ENCODE measurements at regions not wholly inside any gene's neighbourhood (a gene's known extent, or its start where the extent isn't known, plus 50 kb on each side); places are given as distances from the start of the nearest gene placed in this dataset.
"Not testable (repeated sequence)": the region's sequence is repeated elsewhere in the genome, so short reads cannot be mapped to it uniquely, and the experiment has no call there.

- no peak overlapping the region for H3K4me3 ChIP-seq
- no peaks in the 10 kb centered on the region for H3K4me1 ChIP-seq (replicated peaks)
- H3K27me3 ChIP-seq (replicated peaks), result no peaks in the 10 kb centered on the region
- no peaks in the 10 kb centered on the region for H3K36me3 ChIP-seq
- DNase-seq (ENCODE audit: low read depth in 1 of 2, low spot score in 2 of 2), result no peak
- no peaks in the 10 kb centered on the region for H3K9me3 ChIP-seq (replicated peaks)
- no peak overlapping the region for H3K27ac ChIP-seq
Observed at GRCh38 chr1:194420706-194421105, 1234.3 kb upstream of the B3GALT2 start.

- no peak overlapping the region for H3K27ac ChIP-seq
- H3K27me3 ChIP-seq (replicated peaks), result no peaks in the 10 kb centered on the region
- no peak for DNase-seq (ENCODE audit: low read depth in 1 of 2, low spot score in 2 of 2)
- H3K4me1 ChIP-seq (replicated peaks), result no peaks in the 10 kb centered on the region
- no peaks in the 10 kb centered on the region for H3K36me3 ChIP-seq
- no peak overlapping the region for H3K4me3 ChIP-seq
- H3K9me3 ChIP-seq (replicated peaks), result no peaks in the 10 kb centered on the region
Observed at GRCh38 chr1:194419721-194420120, 1233.3 kb upstream of the B3GALT2 start.

DNA sequence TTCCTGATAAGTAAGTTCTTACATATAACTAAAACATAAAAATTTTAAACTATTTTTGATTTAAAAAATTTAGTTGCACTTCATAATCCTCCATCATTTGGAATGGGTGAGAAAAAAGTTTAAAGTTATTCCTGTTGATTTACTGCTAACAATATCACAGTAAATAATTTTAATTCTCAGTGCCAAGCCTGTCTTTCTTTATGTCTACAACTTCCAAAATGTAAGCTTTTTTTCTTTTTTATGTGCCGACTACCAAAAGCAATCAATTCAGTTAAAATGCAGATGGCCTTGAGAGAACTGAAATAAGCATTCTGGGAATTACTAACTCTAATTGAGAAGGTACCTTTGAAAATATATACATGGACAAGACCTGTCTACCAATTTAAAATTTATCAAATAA is 1224.3 kb upstream of the B3GALT2 start:
- H3K27me3 ChIP-seq (replicated peaks), result no peaks in the 10 kb centered on the region
- no peaks in the 10 kb centered on the region for H3K4me1 ChIP-seq (replicated peaks)
- no peak overlapping the region for H3K4me3 ChIP-seq
- no peaks in the 10 kb centered on the region for H3K36me3 ChIP-seq
- H3K9me3 ChIP-seq (replicated peaks), result peaks cover 4% of the 10 kb centered on the region; the same call in 1 of the 2 replicates
- DNase-seq (ENCODE audit: low read depth in 1 of 2, low spot score in 2 of 2), result no peak
- H3K27ac ChIP-seq, result no peak overlapping the region

DNA sequence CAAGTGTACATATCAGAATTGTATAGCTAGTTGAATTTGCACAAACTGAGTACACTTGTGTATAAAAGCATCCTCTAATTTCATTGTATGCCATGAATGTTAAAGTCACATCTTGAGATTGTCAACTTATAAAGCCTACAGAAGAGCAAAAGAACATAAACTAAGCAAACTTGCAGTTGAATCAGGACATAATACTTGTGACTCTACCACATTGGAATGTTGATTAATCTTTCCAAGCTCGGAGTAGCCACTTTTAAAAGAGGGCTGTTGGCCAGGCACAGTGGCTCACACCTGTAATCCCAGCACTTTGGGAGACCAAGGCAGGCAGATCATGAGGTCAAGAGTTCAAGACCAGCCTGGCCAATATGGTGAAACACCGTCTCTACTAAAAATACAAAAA is 1220.8 kb upstream of the B3GALT2 start:
- not testable (repeated sequence) for H3K9me3 ChIP-seq (replicated peaks); DNase-seq (ENCODE audit: low read depth in 1 of 2, low spot score in 2 of 2); H3K27ac ChIP-seq; H3K36me3 ChIP-seq; H3K4me3 ChIP-seq; H3K27me3 ChIP-seq (replicated peaks); H3K4me1 ChIP-seq (replicated peaks)

DNA sequence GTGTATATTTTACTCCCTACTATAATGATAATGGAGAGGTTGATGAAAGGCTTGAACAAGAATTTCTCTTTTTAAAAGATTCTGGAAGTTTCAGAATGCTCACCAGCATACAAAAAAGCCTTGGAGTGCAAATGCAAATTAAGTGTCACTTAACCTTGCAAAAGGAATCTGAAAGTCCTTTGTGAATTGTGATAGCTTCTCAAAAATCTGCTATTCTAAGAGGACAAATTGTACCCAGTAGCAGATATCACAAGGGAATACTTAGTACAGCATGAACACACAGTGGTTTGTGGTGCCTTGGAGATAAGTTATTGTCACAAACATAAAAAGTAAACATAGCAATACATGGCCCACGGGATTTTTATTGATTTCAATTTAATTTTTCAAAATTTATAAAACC is 1208.3 kb upstream of the B3GALT2 start:
- no peak for DNase-seq (ENCODE audit: low read depth in 1 of 2, low spot score in 2 of 2)
- Histone ChIP-seq H3K9me3 (replicated peaks) (no peaks in the 10 kb centered on the region), H3K27me3 (replicated peaks) (no peaks in the 10 kb centered on the region)

DNA sequence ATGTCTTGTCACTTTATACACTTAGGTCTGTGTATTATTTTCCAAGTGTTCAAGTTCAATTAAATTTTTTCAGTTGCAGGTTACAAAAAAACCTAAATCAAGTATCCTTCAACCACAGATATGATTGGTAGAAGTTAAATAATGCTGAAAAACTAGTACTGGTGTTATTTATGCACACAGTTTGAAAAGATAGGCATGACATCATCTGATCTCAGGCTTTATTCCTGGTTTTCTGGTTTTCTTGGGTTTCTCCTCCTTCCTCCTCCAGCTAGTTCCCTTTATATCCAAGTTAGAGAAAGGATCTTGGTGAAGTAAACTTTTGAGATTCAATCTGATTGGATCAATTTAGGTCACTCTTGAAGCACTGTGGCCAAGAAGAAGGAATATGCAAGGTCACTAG is 1201.1 kb upstream of the B3GALT2 start:
- no peaks in the 10 kb centered on the region for H3K4me1 ChIP-seq (replicated peaks)
- no peaks in the 10 kb centered on the region for H3K9me3 ChIP-seq (replicated peaks)
- no peaks in the 10 kb centered on the region for H3K36me3 ChIP-seq
- no peak for DNase-seq (ENCODE audit: low read depth in 1 of 2, low spot score in 2 of 2)
- H3K4me3 ChIP-seq, result no peak overlapping the region
- no peaks in the 10 kb centered on the region for H3K27me3 ChIP-seq (replicated peaks)
- H3K27ac ChIP-seq, result no peak overlapping the region

More for the DNA sequence above, 1208.3 kb upstream of the B3GALT2 start:
- H3K4me1 ChIP-seq (replicated peaks), result no peaks in the 10 kb centered on the region
- H3K36me3 ChIP-seq, result no peaks in the 10 kb centered on the region
- H3K27ac ChIP-seq, result no peak overlapping the region
- H3K4me3 ChIP-seq, result no peak overlapping the region

GRCh38 chr1:194378517-194378916 is 1192.1 kb upstream of the B3GALT2 start:
- Histone ChIP-seq H3K9me3 (replicated peaks) (no peaks in the 10 kb centered on the region; the same call in 1 of the 2 replicates), H3K4me1 (replicated peaks) (no peaks in the 10 kb centered on the region), H3K27ac (no peak overlapping the region), H3K27me3 (replicated peaks) (no peaks in the 10 kb centered on the region), H3K36me3 (no peaks in the 10 kb centered on the region), H3K4me3 (no peak overlapping the region)
- DNase-seq (ENCODE audit: low read depth in 1 of 2, low spot score in 2 of 2), result no peak

DNA sequence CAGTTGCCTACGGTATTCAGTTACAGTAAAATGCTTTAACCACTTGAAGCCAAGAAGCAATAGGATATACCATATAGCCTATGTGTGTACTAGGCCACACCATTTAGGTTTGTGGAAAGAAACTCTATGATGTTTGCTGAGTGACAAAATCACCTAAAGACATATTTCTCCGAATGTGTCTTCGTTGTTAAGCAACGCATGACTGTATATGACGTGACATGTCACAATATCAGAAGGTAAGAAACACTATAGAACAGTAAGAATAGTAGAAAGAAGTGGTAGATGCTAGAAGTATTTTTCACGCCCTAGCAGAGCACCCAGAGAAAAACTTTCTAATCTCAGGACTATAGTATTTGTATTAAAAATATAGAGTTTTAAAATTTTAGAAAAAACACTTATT is 1188.2 kb upstream of the B3GALT2 start:
- Histone ChIP-seq H3K27ac (no peak overlapping the region), H3K4me3 (no peak overlapping the region), H3K36me3 (no peaks in the 10 kb centered on the region), H3K9me3 (replicated peaks) (no peaks in the 10 kb centered on the region; the same call in 1 of the 2 replicates), H3K4me1 (replicated peaks) (no peaks in the 10 kb centered on the region), H3K27me3 (replicated peaks) (no peaks in the 10 kb centered on the region)
- DNase-seq (ENCODE audit: low read depth in 1 of 2, low spot score in 2 of 2), result no peak

- Histone ChIP-seq H3K27me3 (replicated peaks) (no peaks in the 10 kb centered on the region), H3K27ac (no peak overlapping the region), H3K4me3 (no peak overlapping the region), H3K9me3 (replicated peaks) (no peaks in the 10 kb centered on the region), H3K36me3 (no peaks in the 10 kb centered on the region), H3K4me1 (replicated peaks) (no peaks in the 10 kb centered on the region)
- DNase-seq (ENCODE audit: low read depth in 1 of 2, low spot score in 2 of 2), result no peak
Observed at GRCh38 chr1:194372266-194372665, 1185.9 kb upstream of the B3GALT2 start.

- Histone ChIP-seq H3K4me3 (no peak overlapping the region), H3K27me3 (replicated peaks) (no peaks in the 10 kb centered on the region), H3K4me1 (replicated peaks) (no peaks in the 10 kb centered on the region), H3K9me3 (replicated peaks) (no peaks in the 10 kb centered on the region), H3K27ac (no peak overlapping the region), H3K36me3 (no peaks in the 10 kb centered on the region)
- DNase-seq (ENCODE audit: low read depth in 1 of 2, low spot score in 2 of 2), result no peak
Observed at GRCh38 chr1:194369622-194370021, 1183.2 kb upstream of the B3GALT2 start.

DNA sequence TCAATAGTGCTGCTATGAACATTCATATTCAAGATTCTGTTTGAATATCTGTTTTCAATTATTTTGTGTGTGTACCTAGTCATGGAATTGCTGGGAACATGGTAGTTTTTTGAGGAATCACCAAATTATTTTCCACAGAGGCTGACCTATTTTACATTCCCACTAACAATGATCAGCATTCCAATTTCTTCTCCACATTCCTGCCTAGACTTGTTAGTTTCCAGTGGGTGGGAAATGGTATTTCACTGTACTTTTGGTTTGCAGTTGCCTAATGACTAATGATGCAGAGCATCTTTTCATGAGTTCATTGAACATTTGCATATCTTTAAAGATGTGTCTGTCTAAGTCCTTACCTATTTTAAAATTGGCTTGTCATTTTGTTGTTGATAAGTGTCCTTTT is 1182.6 kb upstream of the B3GALT2 start:
- no peaks in the 10 kb centered on the region for H3K4me1 ChIP-seq (replicated peaks)
- H3K9me3 ChIP-seq (replicated peaks), result no peaks in the 10 kb centered on the region
- H3K27me3 ChIP-seq (replicated peaks), result no peaks in the 10 kb centered on the region
- no peak overlapping the region for H3K4me3 ChIP-seq
- no peak overlapping the region for H3K27ac ChIP-seq
- no peaks in the 10 kb centered on the region for H3K36me3 ChIP-seq
- no peak for DNase-seq (ENCODE audit: low read depth in 1 of 2, low spot score in 2 of 2)

GRCh38 chr1:194367121-194367520 is 1180.7 kb upstream of the B3GALT2 start:
- Histone ChIP-seq H3K4me3 (no peak overlapping the region), H3K4me1 (replicated peaks) (no peaks in the 10 kb centered on the region), H3K9me3 (replicated peaks) (no peaks in the 10 kb centered on the region), H3K27ac (no peak overlapping the region), H3K36me3 (no peaks in the 10 kb centered on the region), H3K27me3 (replicated peaks) (no peaks in the 10 kb centered on the region)
- no peak for DNase-seq (ENCODE audit: low read depth in 1 of 2, low spot score in 2 of 2)

GRCh38 chr1:194366705-194367104 is 1180.3 kb upstream of the B3GALT2 start:
- no peak overlapping the region for H3K27ac ChIP-seq
- H3K9me3 ChIP-seq (replicated peaks), result no peaks in the 10 kb centered on the region
- H3K36me3 ChIP-seq, result no peaks in the 10 kb centered on the region
- no peaks in the 10 kb centered on the region for H3K27me3 ChIP-seq (replicated peaks)
- DNase-seq (ENCODE audit: low read depth in 1 of 2, low spot score in 2 of 2), result no peak
- H3K4me3 ChIP-seq, result no peak overlapping the region
- H3K4me1 ChIP-seq (replicated peaks), result no peaks in the 10 kb centered on the region

DNA sequence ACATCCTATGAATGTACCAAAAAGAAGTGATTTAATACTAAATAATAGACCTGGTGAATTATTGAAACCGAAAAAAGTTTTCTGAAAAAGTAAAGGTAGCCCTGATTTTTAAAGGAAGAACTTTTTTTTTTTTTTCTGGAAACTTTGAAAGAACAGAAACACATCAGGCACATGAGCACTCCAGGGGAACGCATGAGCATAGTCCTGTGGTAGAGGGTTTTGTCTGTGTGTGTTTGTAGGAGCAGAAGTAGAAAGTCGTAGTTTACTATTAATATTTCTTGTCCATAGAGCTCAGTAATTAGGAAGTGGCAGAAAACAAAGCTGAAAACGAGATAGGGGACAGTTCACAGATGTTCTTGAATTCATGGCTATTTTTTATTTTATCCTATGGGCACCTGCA is 1175.9 kb upstream of the B3GALT2 start:
- H3K4me1 ChIP-seq (replicated peaks), result no peaks in the 10 kb centered on the region
- no peaks in the 10 kb centered on the region for H3K9me3 ChIP-seq (replicated peaks)
- H3K36me3 ChIP-seq, result no peaks in the 10 kb centered on the region
- H3K27ac ChIP-seq, result no peak overlapping the region
- no peak for DNase-seq (ENCODE audit: low read depth in 1 of 2, low spot score in 2 of 2)
- H3K27me3 ChIP-seq (replicated peaks), result no peaks in the 10 kb centered on the region
- H3K4me3 ChIP-seq, result no peak overlapping the region

- H3K27me3 ChIP-seq (replicated peaks), result no peaks in the 10 kb centered on the region
- H3K4me3 ChIP-seq, result no peak overlapping the region
- H3K9me3 ChIP-seq (replicated peaks), result no peaks in the 10 kb centered on the region
- no peaks in the 10 kb centered on the region for H3K4me1 ChIP-seq (replicated peaks)
- no peak for DNase-seq (ENCODE audit: low read depth in 1 of 2, low spot score in 2 of 2)
- no peaks in the 10 kb centered on the region for H3K36me3 ChIP-seq
- H3K27ac ChIP-seq, result no peak overlapping the region
Observed at GRCh38 chr1:194361374-194362131, 1175.1 kb upstream of the B3GALT2 start.

Measured in SJSA1 (cell line).